Liver (tissue), 3 donors: ENCODE measurements at regions not wholly inside any gene's neighbourhood (a gene's known extent, or its start where the extent isn't known, plus 50 kb on each side); places are given as distances from the start of the nearest gene placed in this dataset.

ENCODE experiments used
- CTCF ChIP-seq: fragments of 150-350 bp; IDR thresholded peaks from 2 replicates; pipeline ENCODE4 v1.5.1; 2017; ENCODE audit warnings: improper control_type of control experiment, low read depth, low read length; ENCODE audit not compliant: missing input control
- TAF1 ChIP-seq: conservative IDR thresholded peaks from 2 replicates; pipeline ENCODE4 v1.6.1; 2016; ENCODE audit warnings: antibody characterized with exemption, mild to moderate bottlenecking
- donor health status: healthy.
- donor health status: healthy.

GRCh38 chr5:4145511-4145910 is 549.9 kb downstream of the IRX1 start:
- TF ChIP-seq TAF1 (no peak), CTCF (no peak)
